GM18511 (cell line): ENCODE measurements at regions not wholly inside any gene's neighbourhood (a gene's known extent, or its start where the extent isn't known, plus 50 kb on each side); places are given as distances from the start of the nearest gene placed in this dataset.

Experiments
- ATAC-seq: cut with Tn5 transposase; IDR thresholded peaks from one replicate; pipeline ENCODE4 v1.9.1; 2021; ENCODE audit warnings: mild to moderate bottlenecking, moderate library complexity; ENCODE audit not compliant: unreplicated experiment

DNA sequence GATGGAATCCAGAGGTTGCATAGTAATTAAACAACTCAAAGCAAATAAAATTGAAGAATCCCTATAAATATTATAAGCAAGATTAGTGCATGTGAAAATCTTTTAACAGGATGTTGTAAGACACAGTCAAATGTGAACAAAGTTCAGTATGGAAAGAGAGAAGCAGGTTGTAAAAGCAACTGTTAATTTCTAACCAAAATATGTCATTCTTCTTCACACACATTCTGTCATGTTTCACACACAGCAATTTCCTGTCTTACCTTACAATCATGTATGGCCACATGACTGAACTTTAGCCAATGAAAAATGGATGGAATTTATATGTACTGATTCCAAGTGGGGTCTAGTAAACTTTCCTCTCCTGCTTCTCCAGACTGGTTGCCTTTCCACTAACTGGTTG, 527.7 kb upstream of the TMPRSS15 start:
- no peak for ATAC-seq

DNA sequence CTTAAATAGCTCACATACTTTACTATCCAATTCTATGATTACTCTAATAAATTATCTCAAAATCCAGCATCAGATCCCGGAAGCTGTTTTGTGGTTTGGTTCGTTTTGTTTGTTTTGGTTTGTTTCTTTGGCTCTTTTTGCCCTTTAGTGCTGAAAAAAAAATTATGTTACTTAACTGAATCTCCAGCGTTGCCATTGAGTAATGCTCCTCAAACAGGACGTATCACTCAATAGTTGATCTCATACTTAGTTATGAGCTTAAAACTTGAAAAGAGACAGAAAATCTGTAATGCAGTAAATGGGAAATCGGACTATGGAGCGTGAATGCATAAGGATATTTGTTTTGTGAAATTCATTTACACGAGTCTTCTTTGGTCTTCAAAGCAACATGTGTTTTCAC, 533.8 kb upstream of the TMPRSS15 start:
- no peak for ATAC-seq

DNA sequence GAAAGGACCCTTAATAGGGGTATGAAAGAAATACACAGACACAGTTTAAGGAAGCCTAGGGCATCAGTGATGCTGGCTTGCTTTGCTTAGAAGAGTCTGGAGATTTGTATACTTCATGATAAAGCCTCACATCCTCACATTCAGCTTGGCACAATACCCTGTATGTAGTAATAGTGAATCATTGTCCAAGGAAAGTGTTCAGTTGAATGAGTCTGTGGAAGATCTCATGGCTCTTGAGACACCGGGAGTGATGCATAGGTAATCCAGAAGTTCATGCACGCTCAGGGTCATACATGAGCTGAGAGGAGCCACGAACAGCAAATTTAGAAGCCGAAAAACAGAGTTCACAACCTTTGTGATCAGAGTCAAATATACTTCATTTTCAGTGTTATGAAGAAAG, 537.2 kb upstream of the TMPRSS15 start:
- no peak for ATAC-seq

DNA sequence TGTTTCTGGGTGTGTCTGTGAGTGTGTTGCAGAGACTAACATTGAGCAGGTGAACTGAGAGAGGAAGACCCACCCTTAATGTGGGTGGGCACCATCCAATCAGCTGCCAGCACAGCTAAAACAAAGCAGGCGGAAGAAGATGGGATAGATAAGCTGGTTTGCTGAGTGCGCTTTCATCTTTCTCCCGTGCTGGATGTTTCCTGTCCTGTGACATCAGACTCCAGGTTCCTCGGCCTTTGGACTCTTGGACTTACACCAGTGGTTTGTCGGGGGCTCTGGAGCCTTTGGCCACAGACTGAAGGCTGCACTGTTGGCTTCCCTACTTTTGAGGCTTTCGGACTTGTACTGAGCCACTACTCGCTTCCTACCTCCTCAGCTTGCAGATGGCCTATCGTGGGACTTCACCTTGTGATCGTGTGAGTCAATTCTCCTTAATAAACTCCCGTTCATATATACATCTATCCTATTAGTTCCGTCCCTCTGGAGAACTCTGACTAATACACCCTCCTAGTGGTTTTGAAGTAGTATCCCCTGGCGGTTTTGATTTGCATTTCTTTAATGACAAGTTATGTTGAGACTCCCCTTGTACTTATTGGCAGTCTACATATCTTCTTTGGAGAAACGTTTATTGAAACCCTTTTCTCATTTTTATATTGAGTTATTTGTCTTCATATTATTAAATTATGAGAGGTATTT, 546.6 kb upstream of the TMPRSS15 start:
- ATAC-seq = no peak

DNA sequence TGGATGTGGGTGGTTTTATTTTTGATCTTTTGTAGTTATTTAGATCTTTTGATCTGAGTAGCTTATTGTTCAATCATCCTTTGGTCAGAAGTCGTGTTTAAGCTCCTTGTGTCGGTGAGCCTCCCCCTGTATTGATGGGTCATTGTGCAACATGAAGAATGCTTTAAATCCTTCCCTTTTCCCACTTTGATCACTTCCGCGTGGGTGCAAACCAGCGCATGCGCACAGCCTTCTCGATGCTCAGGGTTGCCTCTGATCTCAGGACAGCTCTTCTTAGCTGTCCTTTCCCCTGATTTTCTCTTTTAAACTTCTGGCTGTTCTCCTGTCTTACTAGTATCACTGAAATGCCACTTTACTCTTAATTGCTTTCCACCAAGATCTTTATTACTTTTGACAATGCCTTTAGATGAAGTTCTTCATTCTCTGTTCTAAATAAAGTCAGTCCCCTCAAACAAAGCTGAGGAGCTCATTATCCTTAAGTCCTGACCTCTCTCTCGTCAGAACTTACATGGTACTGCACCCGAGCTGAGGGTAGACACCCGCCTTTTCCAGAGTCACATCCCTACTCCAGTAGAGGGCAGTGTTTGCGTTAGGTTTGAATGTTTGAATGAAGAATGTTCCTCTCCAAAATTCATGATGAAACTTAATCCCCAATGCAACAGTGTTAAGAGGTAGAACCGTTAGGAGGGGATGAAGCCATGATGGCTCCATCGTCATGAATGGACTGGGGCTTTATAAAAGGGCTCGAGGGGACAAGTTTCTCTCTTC, 547.9 kb upstream of the TMPRSS15 start:
- ATAC-seq = no peak

DNA sequence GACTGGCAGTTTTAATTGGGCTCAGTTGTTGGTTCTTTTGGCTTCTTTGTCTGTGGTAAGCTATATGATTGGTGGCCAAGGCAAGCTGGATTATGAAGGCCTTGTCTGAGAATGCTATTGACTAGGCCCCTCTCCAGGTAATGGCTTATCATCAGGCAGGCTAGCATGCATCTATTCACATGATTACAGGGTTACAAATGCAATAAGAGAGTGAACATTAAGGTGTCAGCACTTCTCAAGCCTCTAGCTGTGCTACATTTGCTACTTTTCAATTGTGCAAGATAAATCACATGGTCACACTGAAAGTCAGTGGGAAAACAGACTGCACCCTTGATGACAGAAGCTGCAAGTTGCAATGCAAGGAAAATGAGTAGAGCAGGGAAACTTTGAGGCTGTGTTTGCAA, 550.9 kb upstream of the TMPRSS15 start:
- ATAC-seq = no peak

DNA sequence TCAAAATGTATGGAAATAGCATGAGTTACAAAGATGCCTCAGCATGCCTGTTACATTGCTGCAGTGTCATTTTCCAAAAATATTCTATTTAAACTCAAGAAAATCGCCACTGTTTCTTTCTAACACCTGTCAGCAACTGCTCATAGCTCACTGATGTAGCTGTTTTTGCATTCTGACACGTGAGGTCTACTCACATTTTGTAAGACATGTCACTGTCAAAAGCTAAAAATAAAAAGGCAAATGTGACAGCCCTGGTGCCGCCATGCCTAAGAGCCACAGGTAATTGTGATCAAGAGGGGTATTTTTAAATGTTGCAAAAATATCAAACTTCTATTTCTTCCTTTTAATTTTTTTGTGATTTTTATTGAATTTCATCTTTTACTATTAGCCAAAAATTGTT, 556.2 kb upstream of the TMPRSS15 start:
- ATAC-seq = no peak

DNA sequence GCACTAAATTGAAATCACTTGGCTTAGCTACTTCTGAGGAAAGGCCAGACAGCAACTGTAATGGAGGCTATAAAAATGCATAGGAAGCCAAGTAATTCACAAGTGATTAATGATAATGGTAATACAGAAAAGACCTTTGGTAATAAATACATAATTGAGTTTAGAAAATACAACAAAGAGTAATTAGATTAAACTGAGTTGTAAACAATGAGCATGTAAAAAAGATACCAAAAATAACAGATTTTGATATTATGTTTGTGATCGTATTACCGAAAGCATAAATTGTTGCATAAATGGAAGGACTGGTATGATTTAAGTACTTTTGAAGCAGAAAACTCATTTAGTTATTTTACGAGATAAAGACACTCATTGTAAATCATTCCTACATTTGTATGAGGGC, 556.7 kb upstream of the TMPRSS15 start:
- ATAC-seq = no peak

DNA sequence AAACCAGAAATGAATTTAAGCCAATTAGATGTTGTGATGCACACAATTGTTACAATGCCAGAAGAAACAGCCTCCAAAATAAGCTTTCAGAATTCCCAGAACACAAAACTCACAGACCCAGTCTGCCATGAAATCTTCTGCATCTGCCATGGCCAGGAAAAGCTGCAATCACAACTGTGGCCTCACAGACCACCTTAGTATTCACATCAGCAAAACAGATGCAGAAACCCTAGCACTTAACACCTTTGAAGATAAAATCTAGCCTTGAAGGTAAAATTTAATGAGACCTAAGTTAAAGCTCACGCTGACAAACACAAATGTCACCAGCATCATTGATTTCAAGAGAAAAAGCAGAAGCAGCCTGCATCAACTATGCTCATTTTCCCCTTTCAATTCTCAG, 566.8 kb upstream of the TMPRSS15 start:
- ATAC-seq = no peak

DNA sequence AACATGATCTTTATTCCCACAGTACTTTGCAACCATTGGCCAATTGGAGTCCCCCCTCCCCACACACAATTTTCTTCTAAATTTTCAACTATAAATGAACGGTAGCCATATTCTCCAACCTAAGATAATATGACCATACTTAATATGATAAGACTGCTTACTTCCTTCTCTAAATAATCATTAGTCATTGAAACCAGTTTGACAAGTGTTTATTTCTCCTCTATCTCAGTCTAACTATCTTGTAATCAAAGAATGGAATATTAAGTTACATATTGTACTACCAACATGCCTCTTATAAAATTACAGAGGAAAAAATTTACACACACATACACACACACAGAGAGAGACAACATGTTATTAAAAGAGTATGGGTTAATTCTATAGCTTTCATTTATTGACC, 567.4 kb upstream of the TMPRSS15 start:
- no peak for ATAC-seq

DNA sequence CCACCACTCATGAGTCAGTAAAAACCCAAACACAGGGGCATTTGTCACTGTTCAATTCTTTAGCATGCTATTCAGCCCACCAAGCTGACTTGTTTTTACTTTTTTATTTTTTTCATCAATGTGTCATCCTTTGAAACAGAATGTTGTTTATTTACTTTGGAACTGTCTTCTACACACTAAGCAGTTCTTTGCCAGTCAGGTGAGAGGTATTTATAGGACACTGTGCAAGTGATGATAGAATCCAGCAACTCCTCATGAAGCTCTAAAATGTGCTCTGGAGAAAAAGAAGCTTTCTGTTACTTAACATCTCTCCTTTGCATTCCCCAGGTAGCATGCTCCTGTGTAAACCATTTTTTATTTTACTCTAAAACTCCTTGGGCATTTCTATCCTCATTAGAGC, 582.0 kb upstream of the TMPRSS15 start:
- no peak for ATAC-seq

DNA sequence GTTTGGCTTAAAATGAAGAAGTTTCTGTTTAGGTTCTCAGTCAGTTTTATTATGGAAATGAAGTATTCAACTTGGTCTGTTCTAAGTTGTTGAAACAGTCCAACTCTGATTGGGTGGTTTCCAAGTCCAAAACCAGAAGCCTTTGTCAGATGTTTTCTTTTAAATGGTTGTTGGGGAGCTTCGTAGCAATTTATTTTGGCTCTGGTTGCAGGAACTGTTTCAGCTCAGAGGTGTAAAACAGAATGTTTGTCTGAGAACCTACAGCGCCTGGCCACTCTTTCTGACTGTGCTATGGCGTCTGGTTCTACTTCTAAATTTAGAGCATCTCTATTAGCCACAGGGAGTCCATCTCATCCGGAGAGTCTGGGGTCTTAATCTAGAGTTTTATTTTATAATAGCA, 582.6 kb upstream of the TMPRSS15 start:
- no peak for ATAC-seq

DNA sequence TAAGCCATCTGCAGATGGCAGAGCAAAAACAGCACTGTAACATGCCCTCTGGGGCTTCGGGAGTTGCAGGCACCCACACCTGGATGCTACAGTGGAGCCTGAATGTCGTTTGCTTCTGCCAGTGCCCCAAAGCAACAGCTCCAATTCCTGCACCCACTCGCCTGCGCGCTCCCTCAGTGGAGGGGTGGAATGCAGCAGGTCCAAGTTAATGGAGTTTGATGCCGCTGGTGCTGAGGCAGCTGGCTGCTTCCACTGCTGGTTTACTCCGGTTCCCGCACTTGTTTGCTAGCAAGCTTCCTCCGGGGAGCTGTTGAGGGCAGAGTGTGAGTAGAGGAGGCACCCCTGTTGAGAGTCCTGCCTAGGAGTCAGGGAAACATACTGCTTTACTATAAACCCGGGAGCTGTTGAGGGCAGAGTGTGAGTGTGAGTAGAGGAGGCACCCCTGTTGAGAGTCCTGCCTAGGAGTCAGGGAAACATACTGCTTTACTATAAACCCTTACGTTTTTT, 584.0 kb upstream of the TMPRSS15 start:
- ATAC-seq = no peak

DNA sequence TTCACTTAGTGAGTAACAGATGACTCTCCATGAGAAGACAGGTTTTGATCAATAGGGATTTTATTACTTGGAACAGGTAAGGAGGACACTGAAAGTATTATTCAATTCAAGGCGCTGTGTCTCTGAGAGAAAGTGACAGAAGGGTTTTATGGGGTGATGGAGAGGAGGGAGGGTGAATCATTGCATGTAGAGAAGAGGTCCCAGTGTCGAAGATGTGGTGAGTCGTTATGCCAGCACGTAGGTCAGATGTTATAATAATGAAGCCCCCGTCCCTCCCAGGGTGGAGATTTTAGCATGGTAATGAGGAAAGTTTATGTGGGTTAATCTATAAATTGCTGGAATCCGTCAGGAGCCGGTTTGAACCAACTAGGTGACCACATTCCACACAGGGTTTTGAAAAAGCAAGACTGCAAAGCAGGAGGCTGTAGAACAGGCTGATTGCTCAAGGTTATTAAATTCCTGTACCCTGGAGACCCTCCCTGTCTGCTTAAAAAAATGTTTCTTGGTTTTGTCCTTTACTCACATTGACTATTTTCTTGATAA, 586.4 kb upstream of the TMPRSS15 start:
- ATAC-seq = no peak

DNA sequence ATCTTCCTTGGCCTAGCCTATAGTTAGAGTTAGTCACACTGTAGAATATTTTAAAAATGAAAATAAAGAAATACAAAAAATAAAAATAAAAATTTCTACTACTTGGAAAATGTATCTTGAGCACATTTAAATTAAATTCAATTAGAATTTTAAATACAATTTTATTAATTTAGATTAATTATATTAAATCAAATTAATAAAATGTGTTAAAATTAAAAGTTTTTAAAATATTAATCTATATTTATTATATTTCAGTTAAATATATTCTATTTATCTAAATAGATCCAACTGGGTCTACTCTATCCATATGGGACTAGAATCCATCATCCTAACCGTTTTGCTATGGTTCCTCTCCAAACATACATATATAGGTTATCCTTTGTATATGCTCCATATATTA, 588.3 kb upstream of the TMPRSS15 start:
- no peak for ATAC-seq

DNA sequence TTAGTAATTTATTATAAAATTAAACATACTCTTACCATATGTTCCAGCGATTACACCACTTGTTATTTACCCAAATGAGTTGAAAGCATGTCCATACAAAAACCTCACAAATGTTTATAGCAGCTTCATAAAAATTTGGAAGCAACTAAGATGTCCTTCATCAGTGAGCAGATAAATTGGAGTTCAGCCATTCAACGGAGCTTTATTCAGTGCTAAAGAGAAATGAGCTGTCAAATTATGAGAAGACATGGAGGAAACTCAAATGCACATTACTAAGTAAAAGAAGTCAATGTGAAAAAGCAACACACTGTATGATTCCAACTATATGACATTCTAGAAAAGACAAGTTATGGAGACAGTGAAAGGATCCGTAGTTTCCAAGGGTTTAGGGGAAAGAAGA, 606.7 kb upstream of the TMPRSS15 start:
- no peak for ATAC-seq

DNA sequence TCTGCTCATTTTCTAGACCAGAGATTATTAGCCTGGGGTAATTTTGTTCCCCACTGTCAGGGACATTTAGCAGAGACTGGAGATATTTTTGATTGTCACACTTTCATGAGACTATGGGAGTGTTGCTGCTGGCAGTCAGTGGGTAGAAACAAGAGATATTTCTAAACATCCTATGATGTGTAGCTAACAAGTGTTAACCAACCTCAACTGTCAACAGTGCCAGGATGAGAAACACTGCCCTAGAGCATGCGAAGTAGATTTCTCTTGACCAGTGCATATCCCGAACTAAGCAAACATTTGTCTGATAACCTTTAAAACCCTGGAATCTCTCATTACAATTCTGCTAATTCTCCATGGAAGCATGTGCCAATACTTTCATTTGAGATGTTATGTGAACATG, 607.4 kb upstream of the TMPRSS15 start:
- no peak for ATAC-seq

DNA sequence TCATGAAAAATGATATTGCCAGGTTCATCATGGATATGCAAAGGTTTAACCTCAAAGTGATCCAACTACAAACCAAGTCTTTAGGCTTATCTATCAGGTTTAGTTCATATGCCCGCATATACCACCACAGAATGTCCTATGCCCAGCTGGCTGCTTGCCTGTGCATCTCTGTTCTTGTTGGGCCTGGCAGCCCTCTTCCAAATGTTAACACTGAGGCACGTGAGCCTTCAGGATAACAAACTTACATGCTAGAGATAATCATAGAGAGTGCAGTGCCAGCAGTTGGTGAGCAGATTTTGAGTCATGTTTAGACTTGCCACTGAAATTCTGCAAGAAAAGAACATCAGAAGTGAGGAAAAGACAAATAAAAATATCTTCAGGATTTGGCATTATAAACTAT, 607.9 kb upstream of the TMPRSS15 start:
- no peak for ATAC-seq

DNA sequence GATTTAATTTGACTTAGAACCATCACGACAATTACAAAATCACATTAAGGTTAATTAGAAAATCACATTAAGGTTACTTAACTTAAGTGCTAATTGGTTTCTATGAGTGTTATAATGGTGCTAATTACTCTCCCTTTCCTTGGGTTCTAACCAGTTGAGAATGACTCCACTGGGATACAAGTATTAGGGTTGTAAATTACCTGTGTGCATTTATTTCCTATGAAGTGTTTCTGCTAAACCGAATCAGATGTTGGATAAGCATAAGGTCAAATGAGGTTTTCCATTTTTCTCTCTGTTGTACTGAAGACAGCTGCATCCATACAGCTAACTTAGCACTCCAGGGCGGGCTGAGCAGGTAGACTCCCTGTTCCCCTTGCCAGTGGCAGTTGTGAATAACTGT, 610.3 kb upstream of the TMPRSS15 start:
- no peak for ATAC-seq

DNA sequence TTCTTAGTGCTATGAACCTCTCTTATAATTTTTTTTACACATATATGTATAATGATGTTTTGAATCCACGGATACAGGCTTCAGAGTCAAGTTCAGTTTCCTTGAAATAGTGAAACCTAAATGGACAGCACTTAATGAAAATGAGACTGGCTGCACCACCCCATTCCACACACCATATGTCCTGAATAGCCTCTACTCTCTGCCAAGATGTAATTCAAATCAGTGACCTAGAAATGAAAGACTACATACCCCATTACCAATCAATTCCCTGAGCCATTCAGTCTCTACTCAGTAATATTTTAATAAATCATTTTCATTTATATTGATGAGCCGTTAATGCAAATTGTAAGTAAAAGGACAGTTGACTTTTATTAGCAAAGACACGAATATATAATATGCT, 614.9 kb upstream of the TMPRSS15 start:
- ATAC-seq = no peak

DNA sequence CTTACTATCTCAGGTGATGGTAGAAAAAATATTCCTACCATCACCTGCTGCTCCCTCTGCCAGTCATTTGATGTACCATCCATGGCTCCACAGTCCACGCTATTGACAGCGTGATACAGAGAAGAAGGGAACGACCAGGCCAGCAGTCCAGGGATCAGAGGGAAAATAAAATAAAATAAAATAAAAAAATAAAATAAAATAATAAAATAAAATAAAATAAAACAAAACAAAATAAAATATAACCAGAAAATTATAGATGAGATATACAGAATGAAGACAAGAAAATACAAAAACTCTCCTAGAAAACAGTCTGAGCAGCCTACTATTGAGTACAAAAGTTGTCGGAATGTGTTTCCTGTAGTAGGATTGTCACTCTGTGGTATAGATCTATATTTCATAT, 619.4 kb upstream of the TMPRSS15 start:
- no peak for ATAC-seq

DNA sequence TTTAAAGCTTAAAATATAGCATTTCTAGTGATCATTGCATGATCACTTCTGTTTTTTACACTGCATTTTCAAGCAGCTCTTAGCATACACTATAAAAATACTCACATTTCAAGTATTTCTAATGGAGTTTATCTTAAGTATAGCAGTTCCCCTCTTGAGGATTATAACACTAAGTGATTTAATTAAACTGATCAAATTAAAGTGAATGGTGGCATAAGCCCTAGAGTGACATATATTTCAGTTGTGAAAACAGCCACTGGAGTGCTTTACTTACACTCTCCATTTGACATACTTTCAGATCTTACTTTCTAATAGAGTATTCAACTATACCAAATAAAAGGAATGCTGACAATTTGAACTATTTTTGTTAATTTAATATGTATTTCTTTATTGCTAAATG, 623.3 kb upstream of the TMPRSS15 start:
- no peak for ATAC-seq
